Stimulated activated naive CD4-positive, alpha-beta T cell (primary cell): ENCODE measurements at regions not wholly inside any gene's neighbourhood (a gene's known extent, or its start where the extent isn't known, plus 50 kb on each side); places are given as distances from the start of the nearest gene placed in this dataset.
"Not testable (repeated sequence)": the region's sequence is repeated elsewhere in the genome, so short reads cannot be mapped to it uniquely, and the experiment has no call there.

Experiments used
- DNase-seq, 6 experiments: peaks; one replicate each; lab custom pipeline; 2025; lab: John Stamatoyannopoulos, UW

GRCh38 chr1:38210021-38210894 is 163.7 kb upstream of the POU3F1 start:
- no peak for DNase-seq

- DNase-seq = no peak
These were observed 162.4 kb upstream of the POU3F1 start for GRCh38 chr1:38208716-38209632.

- no peak for DNase-seq
These were observed 161.3 kb upstream of the POU3F1 start for GRCh38 chr1:38207906-38208305.

GRCh38 chr1:38207275-38207674 is 160.7 kb upstream of the POU3F1 start:
- DNase-seq = no peak

- DNase-seq = no peak
These were observed 158.1 kb upstream of the POU3F1 start for GRCh38 chr1:38204698-38205097.

- DNase-seq = no peak
These were observed 156.8 kb upstream of the POU3F1 start for GRCh38 chr1:38203441-38203840.

- no peak for DNase-seq
These were observed 154.8 kb upstream of the POU3F1 start for GRCh38 chr1:38201431-38201830.

GRCh38 chr1:38198621-38199020 is 152.0 kb upstream of the POU3F1 start:
- no peak for DNase-seq

- DNase-seq = no peak
These were observed 151.5 kb upstream of the POU3F1 start for GRCh38 chr1:38198099-38198498.

GRCh38 chr1:38197312-38198061 is 150.9 kb upstream of the POU3F1 start:
- no peak for DNase-seq

GRCh38 chr1:38194472-38194871 is 147.9 kb upstream of the POU3F1 start:
- no peak for DNase-seq

- no peak for DNase-seq
These were observed 146.4 kb upstream of the POU3F1 start for GRCh38 chr1:38193040-38193439.

GRCh38 chr1:38191461-38191860 is 144.9 kb upstream of the POU3F1 start:
- DNase-seq = no peak

- DNase-seq = no peak
These were observed 144.4 kb upstream of the POU3F1 start for GRCh38 chr1:38190983-38191382.

GRCh38 chr1:38187552-38187951 is 141.0 kb upstream of the POU3F1 start:
- DNase-seq = no peak

GRCh38 chr1:38186566-38186965 is 140.0 kb upstream of the POU3F1 start:
- no peak for DNase-seq

GRCh38 chr1:38185913-38186312 is 139.3 kb upstream of the POU3F1 start:
- DNase-seq = no peak

- no peak for DNase-seq
These were observed 137.2 kb upstream of the POU3F1 start for GRCh38 chr1:38183747-38184146.

GRCh38 chr1:38183096-38183495 is 136.5 kb upstream of the POU3F1 start:
- DNase-seq = no peak

GRCh38 chr1:38180388-38180787 is 133.8 kb upstream of the POU3F1 start:
- DNase-seq = not testable (repeated sequence)

- no peak for DNase-seq
These were observed 132.9 kb upstream of the POU3F1 start for GRCh38 chr1:38179483-38179882.

GRCh38 chr1:38178216-38178615 is 131.6 kb upstream of the POU3F1 start:
- no peak for DNase-seq
